SK-N-SH (cell line): ENCODE measurements at regions not wholly inside any gene's neighbourhood (a gene's known extent, or its start where the extent isn't known, plus 50 kb on each side); places are given as distances from the start of the nearest gene placed in this dataset.

Experiments
- CTCF ChIA-PET: fragments of 300-600, 350-600 bp; formaldehyde crosslinking; extraction: SDS; loops from one replicate; lab custom pipeline; 2021; lab: Yijun Ruan, JAX
- POLR2A ChIA-PET: fragments of 350-600 bp; sonication (Branson Sonifier 250); formaldehyde crosslinking; extraction: SDS; loops from one replicate; lab custom pipeline; 2020; ENCODE audit warnings: antibody characterized with exemption, inconsistent platforms; lab: Yijun Ruan, JAX
- DNase-seq: peaks from one replicate; pipeline ENCODE4 v3.0.0; 2012
- H2AFZ ChIP-seq: fragments of 200-600 bp; sonication (generic); 2 replicates; pipeline ENCODE4 v1.8.1; 2016; ENCODE audit warnings: antibody characterized with exemption, mild to moderate bottlenecking, low read depth
- H3F3A ChIP-seq: fragments of 200-600 bp; sonication (generic); replicated peaks from 2 replicates; pipeline ENCODE3; 2016; ENCODE audit warnings: antibody characterized with exemption, mild to moderate bottlenecking; ENCODE audit not compliant: insufficient read depth
- H3K27ac ChIP-seq, 2 experiments: fragments of 200-500 bp in 1 of 2; fragments of 200-600 bp in 1 of 2; sonication (Bioruptor generic) in 1 of 2; sonication (generic), shearing (Covaris generic) in 1 of 2; 2 replicates each; pipeline versions ENCODE4 v1.5.1 to v1.6.1; 2014 to 2016; ENCODE audit warnings: low read depth in 2 of 2, inconsistent platforms in 1 of 2, low read length in 1 of 2, mild to moderate bottlenecking in 1 of 2, mixed read lengths in 1 of 2
- H3K27me3 ChIP-seq: fragments of 200-600 bp; sonication (generic), shearing (Covaris generic); 2 replicates; pipeline ENCODE4 v1.6.1; 2016; ENCODE audit warnings: mixed run types; ENCODE audit not compliant: insufficient read depth
- H3K36me3 ChIP-seq, 2 experiments: fragments of 200-500 bp in 1 of 2; fragments of 200-600 bp in 1 of 2; sonication (Bioruptor generic) in 1 of 2; sonication (generic) in 1 of 2; replicated peaks in 1 of 2; 2 replicates each; pipeline versions ENCODE3 to v1.5.1; 2014 to 2016; ENCODE audit warnings: low read length in 1 of 2, mild to moderate bottlenecking in 1 of 2; ENCODE audit not compliant: insufficient read depth in 2 of 2, control insufficient read depth in 1 of 2
- H3K4me1 ChIP-seq, 2 experiments: fragments of 200-500 bp in 1 of 2; fragments of 200-600 bp in 1 of 2; sonication (Bioruptor generic) in 1 of 2; sonication (generic), shearing (Covaris generic) in 1 of 2; 2 replicates each; pipeline versions ENCODE4 v1.5.1 to v1.6.1; 2014 to 2016; ENCODE audit warnings: low read depth in 1 of 2, low read length in 1 of 2, mixed run types in 1 of 2; ENCODE audit not compliant: insufficient read depth in 2 of 2, control insufficient read depth in 1 of 2
- H3K4me2 ChIP-seq: fragments of 200-600 bp; sonication (generic), shearing (Covaris generic); 2 replicates; pipeline ENCODE4 v1.6.1; 2017; ENCODE audit warnings: mixed run types
- H3K4me3 ChIP-seq, 2 experiments: fragments of 200-500 bp in 1 of 2; fragments of 200-600 bp in 1 of 2; sonication (Bioruptor generic) in 1 of 2; sonication (generic), shearing (Covaris generic) in 1 of 2; 2 replicates each; pipeline versions ENCODE4 v1.5.1 to v1.8.1; 2014 to 2016; ENCODE audit warnings: low read depth in 2 of 2, inconsistent platforms in 1 of 2, low read length in 1 of 2, mild to moderate bottlenecking in 1 of 2, mixed read lengths in 1 of 2, moderate library complexity in 1 of 2
- H3K79me2 ChIP-seq: fragments of 200-600 bp; sonication (generic); 2 replicates; pipeline ENCODE4 v1.8.1; 2017; ENCODE audit warnings: mild to moderate bottlenecking; ENCODE audit not compliant: insufficient read depth
- H3K9ac ChIP-seq: fragments of 200-600 bp; sonication (generic); 2 replicates; pipeline ENCODE4 v1.6.1; 2017; ENCODE audit warnings: mixed run types
- H3K9me2 ChIP-seq: fragments of 200-600 bp; sonication (generic); 2 replicates; pipeline ENCODE4 v1.6.1; 2017; ENCODE audit warnings: mixed run types
- H3K9me3 ChIP-seq: fragments of 200-600 bp; sonication (generic); 2 replicates; pipeline ENCODE4 v1.6.1; 2017; ENCODE audit warnings: mixed run types, mild to moderate bottlenecking, moderate library complexity
- H4K20me1 ChIP-seq: fragments of 200-600 bp; sonication (generic); 2 replicates; pipeline ENCODE4 v1.6.1; 2017; ENCODE audit warnings: mild to moderate bottlenecking, mixed run types; ENCODE audit not compliant: insufficient read depth
- CHD2 ChIP-seq: fragments of 150-350 bp; IDR thresholded peaks from 2 replicates; pipeline ENCODE4 v1.6.1; 2018; ENCODE audit warnings: low read length; ENCODE audit not compliant: partially characterized antibody
- CTCF ChIP-seq: fragments of 200-600 bp; sonication (generic); IDR thresholded peaks from 2 replicates; pipeline ENCODE4 v1.6.1; 2017; ENCODE audit warnings: antibody characterized with exemption, mild to moderate bottlenecking, moderate library complexity
- ELF1 ChIP-seq: IDR thresholded peaks from 2 replicates; pipeline ENCODE4 v1.4.0; 2012
- FOSL2 ChIP-seq: IDR thresholded peaks from 2 replicates; pipeline ENCODE4 v1.4.0; 2012; ENCODE audit warnings: low read depth, mild to moderate bottlenecking, moderate library complexity, borderline replicate concordance
- FOXJ3 ChIP-seq: sonication (generic); formaldehyde crosslinking; IDR thresholded peaks from 2 replicates; pipeline ENCODE4 v1.5.1; 2020; ENCODE audit warnings: mild to moderate bottlenecking, missing genetic modification reagents
- FOXM1 ChIP-seq: IDR thresholded peaks from 2 replicates; pipeline ENCODE4 v1.4.0; 2012; ENCODE audit warnings: low read depth, mild to moderate bottlenecking
- GATA2 ChIP-seq: sonication (generic); formaldehyde crosslinking; IDR thresholded peaks from 2 replicates; pipeline ENCODE4 v1.5.0; 2020; ENCODE audit warnings: mild to moderate bottlenecking, missing genetic modification reagents
- JUND ChIP-seq: IDR thresholded peaks from 2 replicates; pipeline ENCODE4 v1.4.0; 2012
- MXI1 ChIP-seq: IDR thresholded peaks from 2 replicates; pipeline ENCODE4 v1.6.1; 2012; ENCODE audit warnings: mild to moderate bottlenecking, low read depth, low read length, improper control_type of control experiment
- NFIC ChIP-seq: IDR thresholded peaks from 2 replicates; pipeline ENCODE4 v1.4.0; 2012; ENCODE audit warnings: borderline replicate concordance
- NRF1 ChIP-seq: IDR thresholded peaks from 2 replicates; pipeline ENCODE4 v1.6.1; 2012; ENCODE audit warnings: low read depth, mild to moderate bottlenecking, low read length
- POLR2AphosphoS5 ChIP-seq: IDR thresholded peaks from 2 replicates; pipeline ENCODE4 v1.6.1; 2012; ENCODE audit warnings: low read depth, low read length
- RAD21 ChIP-seq: IDR thresholded peaks from 2 replicates; pipeline ENCODE4 v1.6.1; 2012; ENCODE audit warnings: mild to moderate bottlenecking, low read length
- RFX5 ChIP-seq: IDR thresholded peaks from 2 replicates; pipeline ENCODE4 v1.6.1; 2012; ENCODE audit warnings: mild to moderate bottlenecking, improper control_type of control experiment, low read length
- RXRA ChIP-seq: IDR thresholded peaks from 2 replicates; pipeline ENCODE4 v1.4.0; 2012; ENCODE audit warnings: low read depth, mild to moderate bottlenecking, borderline replicate concordance
- SMC3 ChIP-seq: IDR thresholded peaks from 2 replicates; pipeline ENCODE4 v1.6.1; 2012; ENCODE audit warnings: low read depth, low read length, improper control_type of control experiment
- TAF1 ChIP-seq: IDR thresholded peaks from 2 replicates; pipeline ENCODE4 v1.6.1; 2012; ENCODE audit warnings: low read depth, mild to moderate bottlenecking, low read length, moderate library complexity, borderline replicate concordance
- TEAD4 ChIP-seq: IDR thresholded peaks from 2 replicates; pipeline ENCODE4 v1.4.0; 2012; ENCODE audit warnings: mild to moderate bottlenecking, borderline replicate concordance; ENCODE audit not compliant: insufficient read depth
- YY1 ChIP-seq: IDR thresholded peaks from 2 replicates; pipeline ENCODE4 v1.4.0; 2012; ENCODE audit warnings: low read depth, mild to moderate bottlenecking
- ZBTB33 ChIP-seq: IDR thresholded peaks from 2 replicates; pipeline ENCODE4 v1.4.0; 2012; ENCODE audit warnings: low read depth, borderline replicate concordance
- WGBS: methylation state at CpG from one replicate; pipeline ENCODE4 v1.1.6; 2017; ENCODE audit warnings: low lambda C conversion rate; 5-methylcytosine and 5-hydroxymethylcytosine counted together

GRCh38 chr2:145680276-145680675, 1160.4 kb upstream of the ZEB2 start:
- ChIA-PET POLR2A (no interaction called here), CTCF (no interaction called here)
- Histone ChIP-seq H3K27me3 (no peaks in the 10 kb centered on the region), H3K4me1 (peaks cover 0 to 7% of the 10 kb centered on the region in 2 experiments; a peak in 1 of 4 replicates), H3K27ac (no peak overlapping the region), H3K4me3 (no peak overlapping the region), H3K9me2 (no peaks in the 10 kb centered on the region), H3K79me2 (no peaks in the 10 kb centered on the region), H3K4me2 (no peak overlapping the region), H3K36me3 (no peaks in the 10 kb centered on the region), H3K9me3 (no peaks in the 10 kb centered on the region), H3F3A (no peaks in the 10 kb centered on the region), H3K9ac (no peak overlapping the region), H2AFZ (no peak overlapping the region), H4K20me1 (no peaks in the 10 kb centered on the region)
- TF ChIP-seq TEAD4, result no peak
- TF ChIP-seq YY1, result no peak
- TF ChIP-seq FOSL2, result no peak
- no peak for TF ChIP-seq FOXJ3 (CRISPR knock-in tag)
- TF ChIP-seq JUND, result no peak
- no peak for TF ChIP-seq RXRA
- TF ChIP-seq NFIC, result no peak
- TF ChIP-seq GATA2 (CRISPR knock-in tag), result no peak
- TF ChIP-seq CTCF, result no peak
- TF ChIP-seq FOXM1, result no peak
- TF ChIP-seq POLR2AphosphoS5, result no peak
- TF ChIP-seq RFX5, result no peak
- no peak for TF ChIP-seq TAF1
- no peak for TF ChIP-seq ELF1
- TF ChIP-seq CHD2, result no peak
- 88% methylated on average over 2 of the region's 2 CpGs for WGBS
- DNase-seq, result no peak

- DNase-seq, result no peak
- ChIA-PET CTCF (no interaction called here), POLR2A (no interaction called here)
- Histone ChIP-seq H4K20me1 (no peaks in the 10 kb centered on the region), H3K9me2 (no peaks in the 10 kb centered on the region), H3K27ac (no peak overlapping the region), H3K36me3 (no peaks in the 10 kb centered on the region), H3K4me2 (no peak overlapping the region), H3K79me2 (no peaks in the 10 kb centered on the region), H3F3A (no peaks in the 10 kb centered on the region), H2AFZ (no peak overlapping the region), H3K4me3 (no peak overlapping the region), H3K9ac (no peak overlapping the region), H3K4me1 (no peaks in the 10 kb centered on the region; a peak in 1 of 4 replicates), H3K27me3 (no peaks in the 10 kb centered on the region), H3K9me3 (no peaks in the 10 kb centered on the region)
- 69% methylated on average over 2 of the region's 2 CpGs for WGBS
- TF ChIP-seq NFIC (no peak), NRF1 (no peak), JUND (no peak), ZBTB33 (no peak), TEAD4 (no peak), YY1 (no peak), RAD21 (no peak), MXI1 (no peak), FOXJ3 (CRISPR knock-in tag) (no peak), FOXM1 (no peak), RFX5 (no peak), CHD2 (no peak), RXRA (no peak), POLR2AphosphoS5 (no peak), SMC3 (no peak)
Measured at GRCh38 chr2:145677371-145677770, 1157.5 kb upstream of the ZEB2 start.
